GM12892 (cell line): ENCODE measurements at regions not wholly inside any gene's neighbourhood (a gene's known extent, or its start where the extent isn't known, plus 50 kb on each side); places are given as distances from the start of the nearest gene placed in this dataset.

Experiments
- POLR2A ChIP-seq: IDR thresholded peaks from 2 replicates; pipeline ENCODE4 v1.6.1; 2011; ENCODE audit warnings: low read depth, low read length, control low read depth
- POLR2AphosphoS5 ChIP-seq: IDR thresholded peaks from 2 replicates; pipeline ENCODE4 v1.6.1; 2011; ENCODE audit warnings: low read depth, low read length, control low read depth
- TAF1 ChIP-seq: IDR thresholded peaks from 2 replicates; pipeline ENCODE4 v1.6.1; 2011; ENCODE audit warnings: low read depth, mild to moderate bottlenecking, control low read depth, low read length, borderline replicate concordance

DNA sequence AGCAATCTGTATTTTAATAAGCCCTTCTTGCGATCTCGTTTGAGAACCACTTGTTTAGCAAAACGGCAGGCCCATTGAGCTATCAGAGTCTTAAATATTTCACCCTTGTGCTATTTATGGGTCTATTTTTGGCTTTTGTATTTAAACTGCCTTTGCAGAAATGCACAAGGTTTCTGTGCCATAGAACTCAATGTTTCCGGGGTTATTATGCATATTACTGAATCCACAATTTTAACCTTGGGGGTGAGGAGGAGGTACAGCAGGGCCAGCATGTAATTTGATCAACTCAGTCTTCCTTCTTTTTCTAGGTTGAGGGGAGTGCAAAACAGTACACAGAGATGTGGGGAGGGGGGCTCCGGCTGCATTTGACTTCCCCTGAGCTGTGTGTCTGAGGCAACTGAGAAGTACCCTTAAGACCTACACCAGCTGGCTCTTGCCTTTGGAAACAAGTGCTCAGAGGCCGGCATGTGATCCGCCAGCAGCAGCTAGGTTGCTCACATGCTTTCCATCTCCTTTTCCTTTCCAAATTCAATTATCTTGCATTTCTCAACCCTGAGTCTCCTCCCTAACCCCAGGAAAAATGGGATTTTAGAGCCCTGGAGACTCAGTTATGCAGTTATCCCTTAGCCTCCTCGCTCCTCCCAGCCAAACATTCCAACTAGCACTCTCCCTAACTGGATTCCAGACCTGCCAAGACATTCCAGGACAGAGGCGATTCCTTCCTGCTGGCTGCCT is 103.0 kb downstream of the HNRNPLL start:
- TF ChIP-seq TAF1 (no peak), POLR2A (no peak), POLR2AphosphoS5 (no peak)
